ENCODE measurements at regions not wholly inside any gene's neighbourhood (a gene's known extent, or its start where the extent isn't known, plus 50 kb on each side); places are given as distances from the start of the nearest gene placed in this dataset.

DNA sequence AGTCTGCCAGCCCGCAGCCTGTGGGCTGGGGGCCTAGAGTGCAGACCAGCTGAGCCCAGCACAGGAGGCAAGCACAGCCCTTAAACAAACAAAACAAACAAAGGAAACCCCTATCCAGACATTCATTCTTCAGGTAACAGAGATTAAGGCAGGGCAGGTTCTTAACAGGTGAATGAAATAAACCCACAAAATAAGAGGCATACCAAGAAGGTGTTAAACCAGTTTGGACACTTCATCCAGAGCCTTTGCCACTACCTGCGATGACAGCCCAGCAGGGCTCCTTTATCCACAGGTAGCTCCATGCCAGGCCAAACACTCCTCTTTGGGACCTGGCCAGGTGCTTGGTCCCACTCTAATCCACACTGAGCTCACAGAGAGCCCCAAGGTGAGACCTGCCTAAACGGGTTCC, 209.7 kb upstream of the SIX2 start:
- DNase-seq: no peak
- intact Hi-C loops (cut with DNase I): no loop called here

DNA sequence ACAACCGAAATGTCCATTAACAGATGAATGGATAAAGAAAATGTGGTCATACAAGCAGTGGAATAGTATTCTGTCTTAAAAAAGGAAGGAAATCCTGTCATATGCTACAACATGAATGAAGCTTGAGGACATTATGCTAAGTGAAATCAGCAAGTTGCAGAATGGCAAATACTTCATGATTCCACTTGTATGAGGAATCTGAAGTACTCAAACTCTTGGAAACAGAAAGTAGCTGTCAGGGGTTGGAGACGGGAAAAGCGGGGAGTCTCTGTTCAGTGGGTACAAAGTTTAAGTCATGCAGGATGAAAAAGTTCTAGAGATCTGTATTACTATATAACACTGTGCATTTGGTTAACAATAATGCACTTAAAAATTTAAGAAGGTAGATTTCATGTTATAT, 209.0 kb upstream of the SIX2 start:
- DNase-seq: no peak
- intact Hi-C loops (cut with DNase I): no loop called here

GRCh38 chr2:45216118-45216517, 206.9 kb upstream of the SIX2 start:
- DNase-seq: no peak
- intact Hi-C loops (cut with DNase I): no loop called here

DNA sequence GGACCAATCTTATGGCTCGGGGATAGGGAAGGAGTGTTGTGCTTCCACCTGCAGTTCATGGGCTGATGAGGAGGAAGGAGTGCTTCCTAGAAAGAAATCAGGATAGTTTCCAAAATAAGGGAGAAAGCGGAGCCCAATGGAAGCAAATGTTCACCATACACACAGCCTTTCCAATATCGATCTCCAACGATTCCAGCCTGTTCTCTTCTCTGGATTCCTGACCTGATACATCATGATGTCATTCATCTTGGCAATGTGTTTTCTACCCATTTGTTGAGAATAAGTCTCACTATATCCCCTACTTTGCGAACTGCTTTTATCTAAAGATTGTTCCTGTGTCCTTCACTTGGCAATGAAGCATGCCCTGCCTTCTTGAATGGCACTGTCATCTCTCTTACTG, 205.3 kb upstream of the SIX2 start:
- DNase-seq: no peak

DNA sequence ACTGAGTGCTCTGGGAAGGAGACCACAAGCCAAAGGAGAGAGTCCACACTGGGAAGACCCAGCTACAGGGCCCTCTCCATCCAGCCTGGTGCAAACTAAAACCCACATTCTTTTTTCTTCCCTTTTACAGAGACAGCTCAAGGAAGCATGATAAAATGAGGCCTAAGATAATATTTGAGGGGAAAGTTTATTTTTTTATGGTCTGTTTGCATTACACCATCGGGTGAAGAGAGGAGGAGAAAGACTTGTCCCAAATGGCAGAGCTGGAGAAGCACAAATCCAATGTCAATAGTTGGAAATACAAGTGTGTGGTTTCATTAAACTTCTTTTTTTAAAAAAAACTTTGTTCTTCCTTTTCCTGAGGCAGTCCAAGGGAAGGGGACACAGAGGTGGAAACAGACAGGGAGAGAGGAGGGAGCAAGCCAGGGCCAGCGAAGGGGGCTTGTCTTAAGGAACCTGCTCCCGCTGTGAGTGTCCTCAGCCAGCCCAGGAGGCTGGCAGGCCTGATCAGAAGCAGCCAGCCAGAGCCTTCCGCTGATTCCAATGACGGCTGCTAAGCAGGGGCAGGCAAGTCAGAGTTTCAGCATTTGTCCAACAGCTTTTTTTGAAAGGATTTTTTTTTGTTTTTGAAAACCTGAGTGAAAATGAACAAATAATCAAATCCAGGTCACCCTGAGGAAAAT, 203.8 kb upstream of the SIX2 start:
- no peak for DNase-seq
- intact Hi-C loops (cut with DNase I): no loop called here

More for the DNA sequence above, 205.3 kb upstream of the SIX2 start:
- intact Hi-C loops (cut with DNase I): no loop called here

DNA sequence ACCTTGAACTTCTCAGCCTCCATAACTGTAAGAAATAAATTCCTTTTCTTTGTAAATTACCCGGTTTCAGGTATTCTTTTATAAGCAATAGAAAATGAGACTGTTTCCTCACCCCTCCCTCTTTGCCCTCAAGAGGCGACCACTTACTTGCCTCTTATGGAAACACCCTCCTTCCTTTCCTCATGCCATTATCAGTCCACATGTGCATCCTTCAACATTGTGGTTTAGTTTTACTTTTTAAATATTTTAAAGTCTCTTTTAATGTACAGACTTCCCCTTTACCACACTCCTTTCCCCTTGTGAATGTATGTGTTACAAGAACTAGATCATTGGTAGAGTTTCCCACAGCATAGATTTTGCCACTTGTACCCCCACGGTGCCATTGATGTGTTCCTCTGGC, 202.4 kb upstream of the SIX2 start:
- intact Hi-C loops (cut with DNase I): no loop called here

DNA sequence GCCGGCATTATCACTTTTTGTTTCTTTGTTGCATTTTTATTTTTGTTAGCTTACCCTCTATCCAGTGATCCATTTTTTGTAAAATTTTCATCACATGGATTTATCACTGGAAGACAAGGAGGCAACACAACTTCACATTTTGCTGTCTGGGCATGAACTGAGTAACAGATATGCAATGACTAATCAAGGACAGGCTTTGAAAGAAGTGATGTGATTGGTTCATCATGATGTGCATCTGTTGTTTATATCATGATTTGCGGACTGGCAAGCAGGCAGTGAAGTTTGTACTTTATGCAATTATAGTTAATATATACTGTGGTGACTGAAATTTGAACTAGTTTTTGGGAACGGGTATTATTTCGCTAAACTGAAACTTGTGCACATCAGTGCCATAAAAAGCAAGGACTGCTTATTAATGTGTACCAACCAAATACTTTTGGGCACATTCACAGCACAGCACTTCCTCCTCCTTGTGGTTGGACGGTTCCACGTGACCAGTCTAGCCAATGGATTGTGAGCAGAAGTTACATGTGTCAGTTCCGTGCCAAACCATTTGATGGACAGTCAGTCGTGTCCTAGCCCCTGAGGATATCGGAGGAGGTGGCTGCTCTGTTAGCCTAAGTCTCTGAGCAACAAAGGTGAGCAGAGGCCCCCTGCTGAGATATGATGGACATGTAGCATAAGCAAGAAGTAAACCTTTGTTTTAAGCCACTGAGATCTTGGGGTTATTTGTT, 201.4 kb upstream of the SIX2 start:
- intact Hi-C loops (cut with DNase I): no loop called here
- no peak for DNase-seq

More for the DNA sequence above, 202.4 kb upstream of the SIX2 start:
- DNase-seq: no peak

- DNase-seq: no peak
- intact Hi-C loops (cut with DNase I): no loop called here
Measured at GRCh38 chr2:45209875-45210274, 200.6 kb upstream of the SIX2 start.

GRCh38 chr2:45209302-45209701, 200.1 kb upstream of the SIX2 start:
- intact Hi-C loops (cut with DNase I): no loop called here
- no peak for DNase-seq

DNA sequence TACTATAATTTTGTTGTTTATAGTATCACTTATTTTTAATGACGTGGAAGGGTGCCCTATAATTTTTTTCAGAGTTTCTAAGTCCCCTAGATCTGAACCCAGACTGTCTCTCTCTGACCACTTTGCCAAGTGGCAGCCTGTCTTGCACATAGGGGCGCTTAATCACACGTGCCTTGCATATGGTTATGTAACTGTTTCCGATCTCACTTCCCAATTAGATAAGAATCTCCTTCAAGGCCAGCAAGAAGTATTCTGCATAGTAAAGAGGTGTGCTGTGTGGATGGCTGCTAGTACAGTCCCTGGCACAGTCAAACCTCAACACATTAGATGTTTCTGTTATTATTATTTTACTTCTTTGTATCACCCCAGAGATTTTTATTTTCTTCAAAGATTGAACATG, 197.8 kb upstream of the SIX2 start:
- no peak for DNase-seq
- intact Hi-C loops (cut with DNase I): no loop called here

DNA sequence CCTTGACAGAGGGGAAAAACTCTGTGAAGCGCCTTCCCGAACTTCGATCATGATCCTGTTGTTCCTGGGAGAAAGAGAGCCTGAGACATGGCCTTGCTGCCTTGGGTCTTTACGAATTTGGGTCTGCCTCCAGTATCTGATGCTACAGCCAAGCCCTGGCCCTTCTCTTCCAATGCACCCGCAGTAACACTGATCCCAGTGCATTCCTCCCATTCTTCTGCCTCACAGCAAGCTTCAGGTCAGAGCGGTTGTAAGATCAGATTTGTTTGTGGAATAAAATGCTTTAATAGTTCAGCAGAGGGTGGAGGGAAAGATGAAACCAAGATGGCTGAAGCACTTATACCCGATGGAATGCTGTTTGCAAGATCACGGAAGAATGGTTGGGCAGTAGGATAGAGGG, 196.7 kb upstream of the SIX2 start:
- DNase-seq: no peak
- intact Hi-C loops (cut with DNase I): no loop called here

- DNase-seq: no peak
- intact Hi-C loops (cut with DNase I): no loop called here
Measured at GRCh38 chr2:45205480-45205879, 196.2 kb upstream of the SIX2 start.

- intact Hi-C loops (cut with DNase I): no loop called here
- no peak for DNase-seq
Measured at GRCh38 chr2:45203400-45203799, 194.1 kb upstream of the SIX2 start.

- intact Hi-C loops (cut with DNase I): no loop called here
- no peak for DNase-seq
Measured at GRCh38 chr2:45199973-45200372, 190.7 kb upstream of the SIX2 start.

DNA sequence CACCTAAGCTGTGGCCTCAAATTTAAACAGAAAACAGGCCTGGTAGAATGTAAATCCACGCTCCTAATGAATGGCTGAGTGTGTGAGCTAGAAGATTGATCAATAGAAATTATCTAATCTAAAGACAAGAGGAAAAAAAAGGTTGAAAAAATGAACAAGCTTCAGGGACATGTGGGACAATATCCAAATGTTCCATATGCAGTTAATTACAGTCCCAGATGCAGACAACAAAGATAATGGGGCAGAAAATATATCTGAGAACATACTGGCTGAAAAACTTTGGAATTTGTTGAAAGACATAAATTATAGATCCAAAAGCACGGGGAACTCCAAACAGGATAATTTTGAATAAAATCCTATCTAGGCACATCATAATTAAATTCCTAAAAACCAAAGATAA, 186.7 kb upstream of the SIX2 start:
- intact Hi-C loops (cut with DNase I): no loop called here
- DNase-seq: no peak

DNA sequence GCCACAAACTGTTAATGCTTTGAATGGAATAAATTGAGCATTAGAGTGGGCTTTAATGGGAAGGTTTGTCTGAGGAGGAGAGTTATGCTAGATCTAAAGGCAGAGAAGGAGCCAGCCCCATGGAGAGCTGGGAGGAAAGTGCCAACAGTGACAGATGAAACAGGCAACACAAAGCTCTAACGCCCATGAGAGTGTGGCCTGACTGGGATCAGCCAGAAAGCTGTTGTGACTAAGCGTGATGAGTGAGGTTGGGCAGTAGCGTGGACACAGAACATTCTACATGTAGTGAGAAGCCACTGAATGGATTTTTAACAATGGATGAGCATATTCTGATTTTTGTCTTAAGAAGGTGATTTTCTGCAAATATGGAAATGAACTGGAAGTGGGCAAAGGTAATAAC, 185.3 kb upstream of the SIX2 start:
- DNase-seq: no peak
- intact Hi-C loops (cut with DNase I): no loop called here

GRCh38 chr2:45193581-45193980, 184.3 kb upstream of the SIX2 start:
- DNase-seq: no peak
- intact Hi-C loops (cut with DNase I): no loop called here

- DNase-seq: no peak
- intact Hi-C loops (cut with DNase I): no loop called here
Measured at GRCh38 chr2:45192991-45193390, 183.7 kb upstream of the SIX2 start.

DNA sequence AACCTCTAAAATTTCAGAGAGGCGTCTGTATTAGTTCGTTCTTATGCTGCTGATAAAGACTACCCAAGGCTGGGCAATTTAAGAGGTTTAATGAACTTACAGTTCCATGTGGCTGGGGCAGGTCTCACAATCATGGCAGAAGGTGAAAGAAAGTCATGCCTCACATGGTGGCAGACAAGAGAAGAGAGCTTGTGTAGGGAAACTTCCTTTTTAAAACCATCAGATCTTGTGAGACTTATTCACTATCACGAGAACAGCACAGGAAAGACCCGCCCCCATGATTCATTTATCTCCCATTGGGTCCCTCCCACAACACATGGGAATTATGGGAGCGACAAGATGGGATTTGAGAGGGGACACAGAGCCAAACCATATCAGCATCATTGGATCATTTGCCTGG, 183.2 kb upstream of the SIX2 start:
- intact Hi-C loops (cut with DNase I): no loop called here
- DNase-seq: no peak

DNA sequence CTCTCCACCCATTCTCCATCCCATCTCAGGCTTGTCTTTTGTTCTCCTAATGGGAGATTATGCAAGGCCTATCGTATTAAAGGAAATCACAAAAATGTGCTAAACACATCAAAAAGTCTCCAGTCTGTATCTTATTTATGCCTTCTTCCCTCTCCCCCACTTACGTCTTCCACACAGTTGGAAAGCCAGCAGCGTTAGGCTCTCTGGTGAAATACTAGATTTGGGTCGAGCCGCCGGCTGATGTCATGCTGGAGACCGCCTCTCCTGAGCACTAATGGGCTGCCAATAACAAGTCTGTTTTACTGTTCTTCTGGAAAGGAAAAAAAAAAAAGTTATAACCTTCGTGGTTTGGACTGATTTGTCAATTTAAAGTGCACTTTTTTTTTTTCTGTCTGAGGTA, 182.7 kb upstream of the SIX2 start:
- DNase-seq: no peak
- intact Hi-C loops (cut with DNase I): no loop called here

- DNase-seq: no peak
- intact Hi-C loops (cut with DNase I): no loop called here
Measured at GRCh38 chr2:45191146-45191863, 182.1 kb upstream of the SIX2 start.

DNA sequence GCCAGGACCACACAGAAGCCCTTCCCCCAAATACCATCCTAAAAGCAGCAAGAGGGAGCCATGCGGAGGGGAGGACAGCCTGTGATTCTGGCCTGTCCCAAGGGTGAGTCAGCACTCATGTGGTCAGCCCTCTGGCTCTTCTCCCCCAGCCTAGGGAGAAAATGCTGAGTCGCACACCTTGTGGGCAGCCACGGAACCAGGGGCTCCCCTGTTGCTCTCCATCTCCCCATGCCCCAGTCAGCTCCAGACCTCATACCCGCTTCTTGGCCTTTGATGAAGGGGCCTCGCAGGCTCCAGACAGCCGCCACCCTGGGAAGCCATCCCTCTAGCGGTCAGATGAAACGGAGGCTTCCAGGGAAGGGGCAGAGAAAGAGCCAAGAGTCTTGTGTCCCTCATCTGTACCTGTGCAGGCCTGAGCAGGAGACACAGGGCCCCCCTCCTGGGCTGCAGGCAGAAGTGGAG, 181.3 kb upstream of the SIX2 start:
- intact Hi-C loops (cut with DNase I): no loop called here
- DNase-seq: no peak

All from posterior cingulate gyrus (tissue), 11 donors.